ENCODE measurements at regions not wholly inside any gene's neighbourhood (a gene's known extent, or its start where the extent isn't known, plus 50 kb on each side); places are given as distances from the start of the nearest gene placed in this dataset.

GRCh38 chr9:34783951-34784487 lies 74.1 kb upstream of the CCL21 start:
- Histone ChIP-seq H3K9ac (ENCODE audit: low read length) (no peak overlapping the region), H3K4me2 (ENCODE audit: low read length) (no peak overlapping the region), H2AK5ac (ENCODE audit: low read length) (no peak overlapping the region), H2BK120ac (ENCODE audit: insufficient read depth, low read length, poor library complexity) (no peak overlapping the region), H3K23ac (ENCODE audit: low read length) (no peak overlapping the region), H3K9me3 (ENCODE audit: insufficient read depth, low read depth, low read length) (no peaks in the 10 kb centered on the region), H2BK5ac (ENCODE audit: low read depth, low read length, poor library complexity) (no peak overlapping the region), H3K4me3 (ENCODE audit: low read depth, low read length) (no peak overlapping the region), H3K18ac (ENCODE audit: low read length) (no peak overlapping the region), H3K14ac (ENCODE audit: low read length) (no peak overlapping the region), H3K4ac (ENCODE audit: low read depth, low read length) (no peak overlapping the region), H3K27ac (ENCODE audit: low read depth, low read length) (no peak overlapping the region), H2BK12ac (ENCODE audit: low read length) (no peak overlapping the region), H4K91ac (ENCODE audit: low read depth, low read length) (no peak overlapping the region), H3K36me3 (ENCODE audit: control insufficient read depth in 1 of 2, insufficient read depth in 2 of 2, low read length in 2 of 2) (no peaks in the 10 kb centered on the region), H3K27me3 (ENCODE audit: insufficient read depth, low read length) (no peaks in the 10 kb centered on the region), H4K8ac (ENCODE audit: low read depth, low read length) (no peak overlapping the region), H4K12ac (ENCODE audit: low read depth, low read length) (no peak overlapping the region), H3K79me1 (ENCODE audit: low read length) (no peaks in the 10 kb centered on the region), H2AFZ (ENCODE audit: insufficient read depth, low read length, poor library complexity) (no peak overlapping the region), H3K79me2 (ENCODE audit: control insufficient read depth, insufficient read depth, low read length, poor library complexity) (no peaks in the 10 kb centered on the region), H3K4me1 (ENCODE audit: control insufficient read depth in 1 of 2, insufficient read depth in 2 of 2, low read length in 2 of 2) (no peaks in the 10 kb centered on the region)
- WGBS (ENCODE audit: extremely low coverage, insufficient coverage, insufficient read length) = no CpG with 5 or more reads among the region's 4 CpGs
- no peak for DNase-seq

GRCh38 chr9:34782372-34782771 lies 72.4 kb upstream of the CCL21 start:
- peak in 1 of 2 donors; percentile 21 for DNase-seq
- WGBS (ENCODE audit: extremely low coverage, insufficient coverage, insufficient read length) = no CpG with 5 or more reads among the region's 2 CpGs
- H3K23ac ChIP-seq (ENCODE audit: low read length) = no peak overlapping the region

GRCh38 chr9:34777666-34778065 lies 67.7 kb upstream of the CCL21 start:
- no peak overlapping the region for H3K4ac ChIP-seq (ENCODE audit: low read depth, low read length)
- no peak overlapping the region for H3K9ac ChIP-seq (ENCODE audit: low read length)
- H2AFZ ChIP-seq (ENCODE audit: insufficient read depth, low read length, poor library complexity) = no peak overlapping the region
- no peak overlapping the region for H2BK5ac ChIP-seq (ENCODE audit: low read depth, low read length, poor library complexity)
- H3K14ac ChIP-seq (ENCODE audit: low read length) = no peak overlapping the region
- H3K23ac ChIP-seq (ENCODE audit: low read length) = no peak overlapping the region
- no peaks in the 10 kb centered on the region for H3K36me3 ChIP-seq (ENCODE audit: control insufficient read depth in 1 of 2, insufficient read depth in 2 of 2, low read length in 2 of 2)
- no peaks in the 10 kb centered on the region for H3K79me2 ChIP-seq (ENCODE audit: control insufficient read depth, insufficient read depth, low read length, poor library complexity)
- no peak overlapping the region for H2BK120ac ChIP-seq (ENCODE audit: insufficient read depth, low read length, poor library complexity)
- H3K4me2 ChIP-seq (ENCODE audit: low read length) = no peak overlapping the region
- no peaks in the 10 kb centered on the region for H3K4me1 ChIP-seq (ENCODE audit: control insufficient read depth in 1 of 2, insufficient read depth in 2 of 2, low read length in 2 of 2)
- DNase-seq = no peak
- H4K91ac ChIP-seq (ENCODE audit: low read depth, low read length) = no peak overlapping the region
- no peak overlapping the region for H3K18ac ChIP-seq (ENCODE audit: low read length)
- no peaks in the 10 kb centered on the region for H3K27me3 ChIP-seq (ENCODE audit: insufficient read depth, low read length)
- no peak overlapping the region for H2BK12ac ChIP-seq (ENCODE audit: low read length)
- H2AK5ac ChIP-seq (ENCODE audit: low read length) = no peak overlapping the region
- H3K79me1 ChIP-seq (ENCODE audit: low read length) = no peaks in the 10 kb centered on the region
- no peak overlapping the region for H4K12ac ChIP-seq (ENCODE audit: low read depth, low read length)
- WGBS (ENCODE audit: extremely low coverage, insufficient coverage, insufficient read length) = no CpG with 5 or more reads among the region's 2 CpGs
- no peaks in the 10 kb centered on the region for H3K9me3 ChIP-seq (ENCODE audit: insufficient read depth, low read depth, low read length)
- H3K27ac ChIP-seq (ENCODE audit: low read depth, low read length) = no peak overlapping the region
- H3K4me3 ChIP-seq (ENCODE audit: low read depth, low read length) = no peak overlapping the region
- no peak overlapping the region for H4K8ac ChIP-seq (ENCODE audit: low read depth, low read length)

More at GRCh38 chr9:34782372-34782771, 72.4 kb upstream of the CCL21 start:
- no peak overlapping the region for H2BK5ac ChIP-seq (ENCODE audit: low read depth, low read length, poor library complexity)
- no peak overlapping the region for H3K18ac ChIP-seq (ENCODE audit: low read length)
- no peak overlapping the region for H2AK5ac ChIP-seq (ENCODE audit: low read length)
- no peak overlapping the region for H3K4me3 ChIP-seq (ENCODE audit: low read depth, low read length)
- no peaks in the 10 kb centered on the region for H3K4me1 ChIP-seq (ENCODE audit: control insufficient read depth in 1 of 2, insufficient read depth in 2 of 2, low read length in 2 of 2)
- no peaks in the 10 kb centered on the region for H3K9me3 ChIP-seq (ENCODE audit: insufficient read depth, low read depth, low read length)
- H2BK120ac ChIP-seq (ENCODE audit: insufficient read depth, low read length, poor library complexity) = no peak overlapping the region
- no peak overlapping the region for H3K27ac ChIP-seq (ENCODE audit: low read depth, low read length)
- no peak overlapping the region for H3K4me2 ChIP-seq (ENCODE audit: low read length)
- H3K79me1 ChIP-seq (ENCODE audit: low read length) = no peaks in the 10 kb centered on the region
- no peak overlapping the region for H3K14ac ChIP-seq (ENCODE audit: low read length)
- H3K79me2 ChIP-seq (ENCODE audit: control insufficient read depth, insufficient read depth, low read length, poor library complexity) = no peaks in the 10 kb centered on the region
- H3K36me3 ChIP-seq (ENCODE audit: control insufficient read depth in 1 of 2, insufficient read depth in 2 of 2, low read length in 2 of 2) = no peaks in the 10 kb centered on the region
- H3K4ac ChIP-seq (ENCODE audit: low read depth, low read length) = no peak overlapping the region
- H3K9ac ChIP-seq (ENCODE audit: low read length) = no peak overlapping the region
- H4K12ac ChIP-seq (ENCODE audit: low read depth, low read length) = no peak overlapping the region
- H3K27me3 ChIP-seq (ENCODE audit: insufficient read depth, low read length) = no peaks in the 10 kb centered on the region
- no peak overlapping the region for H4K8ac ChIP-seq (ENCODE audit: low read depth, low read length)
- no peak overlapping the region for H4K91ac ChIP-seq (ENCODE audit: low read depth, low read length)
- H2AFZ ChIP-seq (ENCODE audit: insufficient read depth, low read length, poor library complexity) = no peak overlapping the region
- H2BK12ac ChIP-seq (ENCODE audit: low read length) = no peak overlapping the region

GRCh38 chr9:34773955-34774354 lies 64.0 kb upstream of the CCL21 start:
- H2BK5ac ChIP-seq (ENCODE audit: low read depth, low read length, poor library complexity) = no peak overlapping the region
- no peak overlapping the region for H3K14ac ChIP-seq (ENCODE audit: low read length)
- no peak overlapping the region for H4K12ac ChIP-seq (ENCODE audit: low read depth, low read length)
- no peaks in the 10 kb centered on the region for H3K9me3 ChIP-seq (ENCODE audit: insufficient read depth, low read depth, low read length)
- no peaks in the 10 kb centered on the region for H3K79me2 ChIP-seq (ENCODE audit: control insufficient read depth, insufficient read depth, low read length, poor library complexity)
- H2BK12ac ChIP-seq (ENCODE audit: low read length) = no peak overlapping the region
- no peak overlapping the region for H3K9ac ChIP-seq (ENCODE audit: low read length)
- no peak overlapping the region for H4K8ac ChIP-seq (ENCODE audit: low read depth, low read length)
- no peak overlapping the region for H3K4ac ChIP-seq (ENCODE audit: low read depth, low read length)
- H3K4me2 ChIP-seq (ENCODE audit: low read length) = no peak overlapping the region
- no peak overlapping the region for H3K18ac ChIP-seq (ENCODE audit: low read length)
- no peak overlapping the region for H3K23ac ChIP-seq (ENCODE audit: low read length)
- H3K4me1 ChIP-seq (ENCODE audit: control insufficient read depth in 1 of 2, insufficient read depth in 2 of 2, low read length in 2 of 2) = no peaks in the 10 kb centered on the region
- WGBS (ENCODE audit: extremely low coverage, insufficient coverage, insufficient read length) = no CpG with 5 or more reads among the region's 1 CpG
- no peaks in the 10 kb centered on the region for H3K79me1 ChIP-seq (ENCODE audit: low read length)
- no peak overlapping the region for H2BK120ac ChIP-seq (ENCODE audit: insufficient read depth, low read length, poor library complexity)
- no peak overlapping the region for H4K91ac ChIP-seq (ENCODE audit: low read depth, low read length)
- no peak overlapping the region for H2AFZ ChIP-seq (ENCODE audit: insufficient read depth, low read length, poor library complexity)
- no peaks in the 10 kb centered on the region for H3K36me3 ChIP-seq (ENCODE audit: control insufficient read depth in 1 of 2, insufficient read depth in 2 of 2, low read length in 2 of 2)
- DNase-seq = no peak
- H2AK5ac ChIP-seq (ENCODE audit: low read length) = no peak overlapping the region
- H3K4me3 ChIP-seq (ENCODE audit: low read depth, low read length) = no peak overlapping the region
- no peak overlapping the region for H3K27ac ChIP-seq (ENCODE audit: low read depth, low read length)
- H3K27me3 ChIP-seq (ENCODE audit: insufficient read depth, low read length) = no peaks in the 10 kb centered on the region
